GM19467 (cell line): ENCODE measurements at regions not wholly inside any gene's neighbourhood (a gene's known extent, or its start where the extent isn't known, plus 50 kb on each side); places are given as distances from the start of the nearest gene placed in this dataset.
"Not testable (repeated sequence)": the region's sequence is repeated elsewhere in the genome, so short reads cannot be mapped to it uniquely, and the experiment has no call there.

Source experiments
- ATAC-seq: cut with Tn5 transposase; IDR thresholded peaks from one replicate; pipeline ENCODE4 v1.9.1; 2021; ENCODE audit warnings: mild to moderate bottlenecking, moderate library complexity; ENCODE audit not compliant: unreplicated experiment

DNA sequence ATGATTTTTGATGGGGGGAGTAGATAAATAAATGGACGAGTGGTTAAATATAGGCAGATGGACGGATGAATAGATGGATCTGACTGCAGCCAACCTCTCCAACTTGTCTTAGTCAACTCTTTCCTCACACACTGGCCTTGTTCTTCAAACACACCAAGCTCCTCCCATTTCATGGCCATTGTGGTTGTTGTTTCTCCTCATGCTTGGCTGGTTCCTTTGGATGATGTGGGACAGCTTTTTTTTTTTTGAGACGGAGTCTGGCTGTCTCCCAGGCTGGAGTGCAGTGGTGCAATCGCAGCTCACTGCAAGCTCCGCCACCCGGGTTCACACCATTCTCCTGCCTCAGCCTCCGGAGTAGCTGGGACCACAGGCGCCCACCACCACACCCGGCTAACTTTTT lies 155.2 kb downstream of the ZNF281 start:
- ATAC-seq = not testable (repeated sequence)

DNA sequence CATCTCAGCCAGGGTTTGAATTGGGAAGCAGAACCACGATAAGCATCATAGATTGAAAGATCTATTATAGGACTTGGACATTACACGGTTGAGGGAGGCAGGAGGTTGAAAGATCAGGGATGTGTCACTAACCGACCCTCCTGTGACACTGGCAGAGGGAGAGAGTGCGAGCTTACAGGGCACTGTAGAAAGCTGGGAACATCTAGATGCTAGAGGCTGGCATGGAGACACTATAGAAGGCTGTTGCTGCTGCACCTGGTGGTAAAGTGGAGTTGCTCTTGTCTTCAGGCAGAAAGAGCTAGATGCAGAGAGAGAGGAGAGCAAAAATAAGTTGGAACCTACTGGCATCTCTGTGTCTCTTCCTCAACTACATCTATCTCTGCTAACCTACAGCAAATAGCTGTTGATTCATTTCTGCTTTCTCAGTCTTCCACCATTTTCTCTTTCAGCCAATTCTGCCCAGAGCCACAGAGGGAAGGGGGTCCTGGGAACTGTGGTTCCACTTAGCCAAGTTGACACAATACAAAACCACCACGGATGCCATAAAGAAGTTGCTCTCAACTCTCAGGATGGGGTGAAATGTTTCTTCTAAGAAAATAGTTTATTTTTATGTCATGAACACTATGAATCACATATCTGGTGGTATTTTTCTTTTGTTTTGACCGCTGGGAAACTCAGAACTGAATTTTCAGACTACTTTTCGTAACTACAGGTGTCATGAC lies 155.9 kb downstream of the ZNF281 start:
- no peak for ATAC-seq

DNA sequence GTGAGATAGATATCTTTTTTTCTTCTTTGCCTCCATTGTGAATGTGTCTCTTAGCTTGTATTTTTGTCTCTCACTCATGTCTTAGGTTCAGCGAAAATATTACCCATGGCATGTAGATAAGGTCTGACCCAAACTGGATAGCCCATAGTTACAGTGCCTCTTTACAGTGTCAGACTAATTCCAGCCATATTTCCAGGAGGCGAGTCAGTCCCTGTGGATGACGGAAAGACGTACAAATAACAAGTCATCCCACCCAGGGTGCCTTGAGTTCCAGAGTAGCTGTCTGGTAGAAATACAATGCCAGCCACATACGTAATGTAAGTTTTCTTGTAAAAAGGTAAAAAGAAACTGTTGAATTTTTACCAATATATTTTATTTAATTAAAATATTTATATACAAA lies 157.3 kb downstream of the ZNF281 start:
- no peak for ATAC-seq

DNA sequence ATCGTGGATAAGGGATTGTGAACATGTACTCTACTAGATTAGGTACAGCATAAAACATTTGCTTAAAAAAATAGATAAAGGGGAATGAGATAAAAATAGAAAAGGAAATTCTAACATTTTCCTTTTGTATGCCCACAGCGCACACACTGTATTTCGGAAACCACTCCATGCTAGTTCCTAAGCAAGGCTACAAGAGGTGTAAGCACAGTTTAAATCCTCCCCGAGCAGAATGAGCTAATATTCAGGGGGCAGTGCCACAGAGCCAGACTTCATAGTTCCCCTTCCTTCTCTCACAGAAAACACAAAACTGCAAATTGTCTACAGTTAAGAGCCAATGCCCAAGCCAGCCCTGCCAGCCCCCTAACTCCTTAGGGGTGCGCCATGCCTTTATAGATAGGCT lies 159.4 kb downstream of the ZNF281 start:
- ATAC-seq = no peak

DNA sequence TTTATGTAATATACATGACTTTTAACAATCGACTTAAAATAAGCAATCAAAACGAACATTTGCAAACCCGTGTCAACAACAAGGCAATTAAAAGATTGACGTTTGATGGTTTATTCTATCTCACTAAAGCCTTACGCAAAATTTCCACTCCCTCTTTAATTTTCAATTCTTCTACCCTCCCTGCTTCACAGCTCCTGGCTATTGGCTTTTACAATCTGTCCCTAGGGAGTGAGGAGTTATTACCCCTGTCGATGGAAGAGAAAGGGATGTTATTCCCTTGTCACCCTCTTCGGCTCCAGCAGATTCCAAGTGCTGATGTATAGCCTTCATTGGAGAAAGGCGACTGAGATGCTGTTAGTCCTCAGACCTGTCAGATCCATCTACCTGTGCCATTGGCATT lies 161.3 kb downstream of the ZNF281 start:
- no peak for ATAC-seq

DNA sequence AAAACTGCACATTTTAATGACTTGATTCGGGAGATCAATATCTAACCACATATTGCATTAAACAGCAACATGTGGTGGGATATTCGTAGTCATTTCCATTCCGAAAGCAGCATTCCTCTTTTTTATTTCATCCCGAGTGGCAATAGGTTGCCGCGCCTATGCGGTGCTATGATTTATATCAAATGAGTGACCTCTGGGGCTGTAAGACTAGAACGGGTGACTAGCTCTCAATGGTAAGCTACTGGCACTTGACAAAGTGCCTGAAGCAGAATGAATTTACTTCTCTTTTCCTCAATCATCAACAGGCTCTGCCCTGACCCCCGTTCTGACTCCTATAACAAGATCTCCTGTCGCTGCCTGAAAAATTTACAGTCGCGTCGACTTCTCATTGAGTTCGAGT lies 162.3 kb downstream of the ZNF281 start:
- no peak for ATAC-seq

DNA sequence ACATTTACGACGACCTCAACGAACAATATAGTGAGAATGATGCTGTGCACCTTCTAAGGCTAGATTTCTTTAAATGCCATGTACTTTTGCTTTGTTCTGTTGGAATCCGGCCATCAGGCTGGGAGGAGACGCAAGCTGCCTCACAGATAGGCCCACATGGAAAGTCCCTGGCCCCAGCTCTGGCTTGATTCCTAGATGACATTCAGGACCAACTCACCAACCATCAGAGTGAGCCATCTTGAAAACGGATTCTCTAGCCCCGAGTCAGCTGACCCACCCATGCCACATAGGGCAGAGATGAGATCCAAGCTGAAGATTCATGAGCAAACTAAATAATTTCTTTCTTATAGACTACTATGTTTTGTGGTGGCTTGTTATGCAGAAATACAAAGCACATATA lies 164.4 kb downstream of the ZNF281 start:
- no peak for ATAC-seq

DNA sequence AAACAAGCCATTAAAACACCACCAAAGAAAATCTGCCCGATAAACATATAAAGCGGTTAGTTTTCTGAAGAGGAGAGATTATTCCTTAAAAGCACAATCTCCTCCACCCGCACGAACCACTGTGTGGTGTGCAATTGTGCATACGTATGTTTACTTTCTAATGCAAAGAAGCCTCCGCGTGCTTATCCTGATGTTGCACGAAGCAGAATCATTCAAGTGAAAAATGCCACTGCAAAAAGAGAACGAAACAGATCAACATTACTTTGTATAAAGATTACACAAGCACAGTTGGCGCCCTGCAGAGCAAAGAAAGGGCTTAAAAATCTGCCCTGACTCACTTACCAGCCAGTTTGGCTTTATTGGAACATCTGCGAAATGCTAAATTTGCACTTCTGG lies 166.8 kb downstream of the ZNF281 start:
- no peak for ATAC-seq

DNA sequence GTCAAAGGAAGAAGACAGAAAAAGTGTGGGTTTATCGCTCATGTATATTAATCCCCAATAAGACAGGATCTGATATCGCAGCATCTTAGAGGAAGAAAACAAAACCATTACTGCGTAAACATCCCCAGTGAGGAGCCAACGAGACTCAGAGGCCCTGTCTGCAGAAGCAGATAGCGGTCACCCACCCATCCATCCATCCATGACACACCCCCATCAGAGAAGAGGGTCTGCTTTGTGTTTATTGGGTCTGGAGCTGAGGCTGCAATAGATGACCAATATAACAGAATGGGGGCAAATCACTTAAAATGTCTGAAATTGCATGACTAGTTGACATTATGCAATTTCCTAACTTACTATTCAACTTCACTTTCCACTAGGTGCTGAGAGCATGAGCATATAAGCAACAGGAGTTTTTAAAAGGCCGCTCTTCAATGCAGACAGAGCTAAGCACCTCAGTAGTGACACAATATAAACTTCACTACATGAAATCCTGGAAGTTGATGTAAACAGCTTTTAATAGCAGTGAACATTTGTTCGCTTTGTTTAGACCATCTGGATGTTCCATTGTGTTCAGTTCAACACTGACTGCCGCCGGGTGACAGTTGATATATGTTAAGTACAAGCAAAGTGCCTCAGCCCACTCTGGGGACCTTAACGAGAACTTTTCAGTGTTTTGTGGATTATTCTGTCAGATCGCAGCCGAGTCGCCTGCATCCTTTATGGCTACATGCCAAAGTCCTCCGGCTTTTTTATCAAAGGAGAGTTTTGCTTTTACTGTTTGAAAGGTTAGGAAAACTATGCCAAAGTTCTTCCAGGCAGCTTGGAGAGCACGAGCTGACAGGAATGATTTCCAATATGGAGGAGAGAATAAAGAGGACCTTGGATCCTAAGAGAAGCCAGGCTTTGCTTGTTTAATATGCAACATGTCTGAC lies 167.5 kb downstream of the ZNF281 start:
- no peak for ATAC-seq

DNA sequence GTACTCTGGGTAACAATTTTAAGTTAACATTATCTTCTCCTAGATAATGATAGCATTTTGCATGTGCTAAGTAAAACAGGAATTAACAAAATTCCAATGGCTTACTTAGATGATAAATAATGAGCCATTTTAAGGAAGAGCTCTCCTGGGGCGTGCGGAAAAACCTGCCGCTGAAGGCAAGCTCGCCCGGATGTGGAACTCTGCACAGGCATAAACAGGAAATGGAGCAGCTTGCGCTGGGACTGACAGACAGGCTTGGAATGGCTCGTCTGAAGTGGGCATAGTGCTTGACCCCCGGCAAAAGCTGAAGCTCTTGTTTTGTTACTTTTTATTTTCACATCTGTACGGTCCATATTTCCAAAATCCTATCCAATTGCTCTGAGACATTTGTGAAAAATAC lies 169.2 kb downstream of the ZNF281 start:
- ATAC-seq = no peak

DNA sequence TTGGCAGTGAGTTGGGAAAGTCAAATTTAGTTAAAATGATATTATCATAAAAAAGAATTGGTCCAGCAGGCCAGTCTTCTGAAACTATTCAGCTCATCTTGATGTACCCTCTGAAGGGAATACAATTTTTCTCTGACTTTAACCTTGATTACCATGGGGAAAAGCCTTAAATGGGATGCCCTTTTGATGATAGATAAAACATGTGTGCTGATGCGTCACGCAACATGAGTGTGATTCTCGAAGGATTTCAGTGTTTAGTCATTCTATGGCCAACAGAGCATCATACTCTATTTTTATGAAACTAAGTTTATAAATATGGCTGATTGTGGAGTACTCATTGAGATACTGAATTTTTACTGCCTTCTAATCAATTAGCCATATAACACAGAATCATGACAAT lies 171.5 kb downstream of the ZNF281 start:
- no peak for ATAC-seq

DNA sequence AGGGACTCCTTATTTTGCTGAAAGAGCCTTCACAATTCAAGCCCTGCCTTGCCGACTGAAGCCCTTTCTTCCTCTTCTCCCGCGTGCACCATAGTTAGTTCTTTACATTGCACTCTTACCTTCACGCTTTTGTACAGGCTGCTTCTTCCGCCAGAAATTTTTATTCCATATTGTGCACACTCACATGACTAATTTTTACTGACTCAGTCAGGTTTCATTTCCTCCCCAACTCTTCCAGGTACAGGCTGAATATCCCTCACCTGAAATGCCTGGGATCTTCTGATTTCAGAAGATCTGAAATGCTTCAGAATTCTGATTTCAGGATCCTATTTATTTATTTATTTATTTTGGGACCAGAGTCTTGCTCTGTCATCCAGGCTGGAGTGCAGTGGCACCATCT lies 172.8 kb downstream of the ZNF281 start:
- no peak for ATAC-seq

DNA sequence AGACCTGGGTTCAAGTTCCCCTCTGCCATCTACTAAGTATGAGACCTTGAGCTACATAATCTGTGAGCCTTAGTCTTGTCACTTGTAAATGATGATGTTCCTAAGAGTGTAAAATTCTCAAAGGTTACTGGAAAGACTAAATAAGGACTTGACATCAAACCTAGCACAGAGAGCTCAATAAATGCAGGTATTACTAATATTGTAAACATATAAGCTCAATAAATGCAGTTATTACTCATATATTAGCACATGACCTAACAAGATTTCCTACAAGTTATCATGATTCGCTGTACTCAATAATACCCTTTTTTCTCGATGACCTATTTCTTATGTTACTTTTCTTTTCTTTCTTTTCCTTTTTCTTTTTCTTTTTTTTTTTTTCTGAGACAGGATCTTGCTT lies 174.9 kb downstream of the ZNF281 start:
- no peak for ATAC-seq

DNA sequence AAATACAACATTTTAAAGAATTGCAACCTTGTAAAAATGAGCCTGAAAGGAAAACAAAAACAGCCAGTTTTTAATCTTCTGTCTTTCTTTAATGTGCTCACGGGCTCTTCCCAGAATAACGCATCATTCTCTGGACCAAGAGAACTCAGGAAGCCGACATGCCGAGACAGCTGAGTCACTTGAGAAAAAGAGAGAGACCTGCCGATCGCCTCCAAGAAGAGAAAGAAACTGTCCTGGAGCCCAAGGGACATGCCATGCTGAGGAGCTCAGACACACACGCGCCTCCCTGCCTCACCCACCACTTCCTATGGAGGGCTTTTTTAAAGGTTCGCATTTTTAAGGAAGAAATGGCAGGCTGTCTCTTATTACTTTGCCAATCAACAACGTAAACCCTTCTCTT lies 176.4 kb downstream of the ZNF281 start:
- no peak for ATAC-seq

DNA sequence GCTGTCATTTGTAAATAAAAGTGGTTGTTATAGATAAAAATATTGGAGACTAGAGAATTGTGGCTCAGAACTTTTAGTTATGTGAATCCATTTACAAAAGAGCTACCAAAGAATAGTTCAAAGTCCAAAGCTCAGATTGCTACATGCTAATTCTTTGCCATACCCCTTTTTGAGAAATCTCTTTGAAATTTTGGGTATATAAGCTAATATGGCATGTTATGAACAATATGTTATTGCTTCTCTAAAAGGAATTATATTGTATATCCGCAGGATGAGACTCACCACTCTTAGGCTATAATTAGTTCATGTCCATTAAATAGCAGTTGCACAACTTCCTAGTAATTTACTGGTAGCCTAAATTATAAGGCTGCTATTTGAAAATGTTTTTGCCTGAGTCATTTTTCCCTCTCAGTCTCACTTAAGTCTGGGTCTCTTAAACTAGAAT lies 178.0 kb downstream of the ZNF281 start:
- ATAC-seq = no peak

DNA sequence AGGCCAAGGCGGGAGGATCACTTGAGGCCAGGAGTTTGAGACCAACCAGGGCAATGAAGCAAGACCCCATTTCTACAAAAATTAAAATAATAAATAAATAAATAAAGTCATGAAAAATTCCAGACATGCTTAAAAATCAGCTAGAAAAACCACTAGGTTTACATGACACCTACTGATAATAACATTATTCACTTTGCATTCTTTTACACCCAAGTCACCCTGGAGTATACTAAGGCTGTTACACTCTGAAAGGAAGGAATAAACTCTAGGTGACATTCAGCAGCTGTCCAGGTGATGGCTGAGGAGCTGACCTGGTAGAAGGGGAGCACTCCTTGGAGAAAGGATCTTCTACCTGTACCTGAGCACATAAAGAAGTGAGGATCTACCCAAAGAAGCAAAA lies 179.2 kb downstream of the ZNF281 start:
- no peak for ATAC-seq

DNA sequence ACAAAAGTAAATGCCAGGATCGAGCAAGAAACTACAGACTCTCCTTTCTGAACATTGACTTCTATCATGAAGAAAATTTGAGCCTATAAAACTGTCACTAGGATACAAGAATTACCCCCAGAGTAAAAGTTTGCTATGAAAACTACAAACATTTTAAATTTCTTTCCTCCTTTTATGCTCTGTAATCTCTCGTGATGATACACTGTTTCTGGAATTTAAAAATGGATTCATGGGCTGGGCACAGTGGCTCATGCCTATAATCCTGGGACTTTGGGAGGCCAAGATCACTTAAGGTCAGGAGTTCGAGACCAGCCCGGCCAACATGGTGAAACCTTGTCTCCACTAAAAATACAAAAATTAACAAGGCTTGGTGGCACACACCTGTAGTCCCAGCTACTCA lies 181.3 kb downstream of the ZNF281 start:
- ATAC-seq = no peak

DNA sequence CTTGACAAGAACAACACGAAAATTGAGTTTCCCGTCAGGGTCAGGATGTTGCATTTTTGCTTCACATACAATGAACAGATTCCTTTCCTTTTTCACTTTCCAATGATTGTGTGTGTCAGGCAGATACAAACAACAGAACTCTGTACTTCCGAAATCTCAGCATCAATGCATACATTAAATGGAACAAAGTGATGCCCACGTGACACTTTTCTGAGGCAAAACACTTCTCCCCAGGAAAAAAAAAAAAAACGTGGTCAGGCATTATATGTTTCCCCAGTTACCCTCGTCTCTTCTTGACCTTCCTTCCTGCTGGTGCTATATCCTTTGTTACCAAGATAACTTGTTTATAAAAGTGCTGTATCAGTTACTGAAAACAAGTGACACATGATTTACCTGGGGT lies 181.8 kb downstream of the ZNF281 start:
- ATAC-seq = no peak
